Fibroblast of the conjunctiva (primary cell): ENCODE measurements at regions not wholly inside any gene's neighbourhood (a gene's known extent, or its start where the extent isn't known, plus 50 kb on each side); places are given as distances from the start of the nearest gene placed in this dataset.

Experiments
- DNase-seq: peaks from one replicate; pipeline ENCODE4 v3.0.0-alpha.2; 2010; ENCODE audit warnings: low read depth

DNA sequence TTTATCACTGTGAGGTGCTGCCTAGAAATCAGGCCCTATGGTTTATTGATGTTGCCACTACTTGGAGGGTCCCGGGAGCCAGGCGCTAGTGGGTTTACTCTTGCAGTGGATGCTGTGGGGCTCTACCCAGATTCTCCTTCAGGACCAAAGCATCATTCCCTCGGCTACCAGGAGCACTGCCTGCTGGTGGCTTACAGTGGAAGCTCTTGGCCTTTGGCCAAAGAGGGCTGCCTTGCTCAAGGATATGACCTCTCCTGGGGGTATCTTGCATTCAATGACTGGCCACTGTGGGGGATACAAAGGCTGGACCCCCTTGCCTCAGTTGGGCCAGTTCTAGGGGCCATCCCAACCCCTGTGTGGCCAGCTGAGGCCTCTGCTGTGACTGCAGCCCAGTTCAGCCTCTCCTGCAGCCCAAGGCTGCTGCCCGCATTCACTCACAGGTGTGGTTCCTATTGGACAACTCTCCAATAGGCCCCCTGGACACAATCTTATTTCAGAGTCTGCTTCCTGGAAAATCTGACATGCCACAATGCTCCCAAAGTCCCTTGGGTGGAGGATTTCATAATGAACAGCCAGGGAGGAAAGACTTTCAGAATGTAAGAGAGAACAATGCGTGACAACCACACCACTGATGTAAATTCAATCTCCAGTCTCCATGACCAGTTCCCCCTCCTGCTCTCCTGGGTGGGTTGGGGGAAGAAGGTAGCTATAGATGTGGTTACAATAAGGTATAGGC lies 196.3 kb downstream of the SNX10 start:
- DNase-seq, result no peak

DNA sequence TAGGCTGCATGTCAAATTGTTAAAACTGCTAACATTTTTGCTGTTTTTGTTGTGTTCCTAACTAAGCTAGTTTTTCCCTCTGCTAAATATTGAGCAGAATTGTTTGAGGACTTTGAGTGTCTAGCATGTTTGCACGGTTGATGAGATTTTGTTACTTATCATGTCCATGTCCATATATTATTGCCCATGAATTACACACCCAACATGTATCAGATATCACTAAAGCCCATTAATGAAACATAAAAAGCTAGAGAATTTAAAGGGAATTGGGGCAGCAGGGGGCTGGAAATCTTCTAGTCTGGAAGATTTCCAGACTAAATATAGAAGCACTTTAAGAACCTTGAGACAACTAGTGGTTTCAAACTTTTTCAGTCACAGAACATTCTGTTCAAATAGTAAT lies 197.7 kb downstream of the SNX10 start:
- DNase-seq, result no peak

DNA sequence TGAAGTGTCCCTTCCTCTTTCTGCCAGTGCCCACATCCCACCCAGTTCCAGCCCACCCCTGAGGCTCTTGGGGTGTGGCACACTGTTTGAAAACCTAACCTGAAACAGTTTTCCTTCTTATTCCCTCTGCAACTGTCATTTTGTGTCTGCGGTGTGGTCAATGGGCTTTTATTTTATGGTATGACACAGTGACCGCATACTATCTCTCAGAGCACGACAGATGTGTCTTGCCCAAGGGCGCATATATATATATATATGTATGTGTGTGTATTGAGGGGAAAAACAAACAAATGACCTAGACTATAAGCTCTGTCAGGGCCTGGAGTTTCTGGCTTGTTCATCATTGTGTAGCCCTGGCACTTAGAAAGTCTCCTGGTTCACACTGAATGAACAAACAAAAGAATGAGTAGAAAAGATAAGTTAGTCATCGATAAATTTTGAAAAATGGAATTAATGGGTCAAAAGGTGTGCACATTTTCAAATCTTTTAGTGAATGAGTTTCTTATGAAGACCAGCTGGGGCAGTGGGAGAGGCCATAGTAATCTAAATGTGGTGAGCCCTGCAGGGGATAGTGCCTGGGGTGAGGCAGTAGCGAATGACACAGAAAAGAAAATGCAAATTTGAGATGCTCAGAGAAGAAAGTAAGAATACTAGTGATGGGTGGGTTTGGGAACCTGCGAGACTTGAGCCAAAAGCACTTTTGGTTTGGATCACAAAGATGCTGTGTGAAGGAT lies 198.4 kb downstream of the SNX10 start:
- no peak for DNase-seq

DNA sequence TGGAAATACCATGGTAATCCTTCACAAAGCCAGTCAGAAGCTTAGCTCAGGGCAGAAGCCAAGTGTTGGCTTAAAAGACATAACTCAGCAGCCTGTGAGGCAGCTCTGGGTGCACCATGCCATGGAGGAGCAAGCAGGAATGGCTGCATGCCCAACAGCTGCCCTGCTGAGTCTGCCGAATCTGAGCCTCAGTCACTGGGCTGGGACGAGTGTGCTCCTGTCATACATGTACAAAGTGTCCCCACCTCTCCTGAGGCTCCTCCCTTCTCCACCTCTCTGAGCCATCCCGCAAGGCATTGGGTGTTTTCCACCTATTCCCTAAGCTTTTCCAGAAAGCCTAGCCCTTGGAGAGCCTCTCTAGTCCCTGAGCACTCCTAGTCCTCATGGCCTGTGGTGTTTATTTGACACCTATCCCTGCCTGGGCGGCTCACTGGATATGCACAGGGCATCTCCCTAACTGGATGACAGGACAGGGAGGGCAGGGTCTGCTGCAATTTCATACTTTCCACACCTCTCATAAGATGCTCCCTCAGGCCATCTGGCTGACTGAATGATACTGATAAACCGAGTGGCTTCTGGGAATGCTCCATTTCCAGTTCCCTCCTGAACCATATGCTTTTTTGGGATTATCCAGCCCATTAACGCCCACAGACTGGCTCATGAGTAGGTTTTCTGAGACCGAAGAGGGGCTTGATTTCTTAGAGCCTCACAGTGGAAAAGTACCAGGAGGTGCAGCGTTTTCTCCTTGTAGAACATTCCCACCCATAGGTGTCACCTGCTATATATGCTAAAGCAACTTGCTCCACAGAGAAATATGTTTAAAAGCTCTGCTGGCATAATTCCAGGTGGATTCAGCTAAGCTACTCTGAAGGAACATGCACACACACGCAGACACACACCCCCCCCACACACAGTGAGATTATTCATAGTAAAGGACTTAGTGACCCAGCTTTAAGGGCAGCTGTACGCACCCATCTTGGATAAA lies 199.3 kb downstream of the SNX10 start:
- DNase-seq, result no peak

DNA sequence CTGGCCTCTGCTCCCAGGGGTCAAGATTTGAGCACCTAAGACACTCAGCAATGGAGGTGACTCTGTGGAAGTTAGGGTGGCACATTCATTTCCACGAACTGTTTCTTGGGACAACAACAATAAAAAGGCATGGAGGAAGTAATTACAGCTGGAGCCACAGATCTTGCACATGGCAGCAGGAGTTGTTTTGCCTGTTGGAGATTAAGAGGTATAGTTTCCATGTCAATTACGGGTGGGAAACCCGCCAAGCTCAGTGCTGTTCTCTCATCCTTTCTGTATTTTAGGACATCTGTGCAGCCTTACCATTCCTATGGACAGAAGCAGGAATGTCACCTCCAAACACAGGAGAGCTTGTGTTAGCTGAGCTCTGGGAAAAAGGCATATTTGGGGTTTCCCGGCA lies 201.2 kb downstream of the SNX10 start:
- DNase-seq, result no peak

DNA sequence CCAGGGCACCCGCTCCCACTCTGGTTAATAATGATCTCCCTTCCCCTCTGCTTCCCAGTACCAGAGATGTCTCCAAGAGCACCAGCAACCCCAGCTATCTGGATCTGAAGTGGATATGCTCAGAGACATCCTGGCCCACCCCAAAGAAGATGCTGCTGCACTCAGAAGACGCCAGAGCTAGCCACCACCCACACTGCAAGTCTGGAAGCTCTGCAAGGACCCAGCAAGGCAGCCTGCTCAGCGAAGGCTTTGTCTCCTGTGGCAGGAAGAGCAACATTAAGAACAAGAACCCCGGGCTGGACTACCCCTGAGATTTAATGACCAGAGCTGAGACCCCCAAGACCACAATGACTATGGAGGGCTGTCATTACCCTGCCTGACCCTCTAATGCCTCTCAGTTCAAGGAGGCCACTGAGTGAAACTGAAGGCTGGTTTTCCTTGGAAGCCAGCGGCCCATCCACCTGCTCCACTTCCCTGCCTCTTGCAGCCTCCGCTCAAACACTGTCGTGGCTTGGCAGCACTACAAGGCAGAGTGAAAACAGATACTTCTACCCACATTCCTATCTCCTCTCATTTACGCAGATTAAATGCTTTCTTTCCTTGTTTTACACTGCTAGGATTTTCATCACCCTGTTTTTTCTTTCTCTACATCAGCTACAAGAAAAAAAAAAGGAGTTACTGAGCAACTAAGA lies 202.2 kb downstream of the SNX10 start:
- DNase-seq, result no peak

DNA sequence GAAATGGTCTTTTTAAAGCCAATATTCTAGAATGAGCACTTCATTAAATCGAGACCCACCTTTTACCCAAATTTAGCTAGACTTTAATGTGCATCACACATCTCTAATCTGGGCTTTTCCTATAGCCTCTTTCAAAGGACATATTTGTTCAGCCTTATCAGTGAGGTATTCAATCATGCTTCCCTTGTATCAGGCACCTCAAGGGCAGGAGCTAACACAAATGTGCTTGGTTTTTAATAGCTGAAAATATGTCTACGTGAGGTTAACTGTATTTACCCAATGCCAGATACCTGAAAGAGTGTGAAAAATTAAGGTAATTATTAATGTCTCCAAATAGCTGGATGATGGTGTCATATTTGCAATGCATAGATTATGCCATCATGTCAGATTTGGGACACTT lies 203.9 kb downstream of the SNX10 start:
- no peak for DNase-seq

DNA sequence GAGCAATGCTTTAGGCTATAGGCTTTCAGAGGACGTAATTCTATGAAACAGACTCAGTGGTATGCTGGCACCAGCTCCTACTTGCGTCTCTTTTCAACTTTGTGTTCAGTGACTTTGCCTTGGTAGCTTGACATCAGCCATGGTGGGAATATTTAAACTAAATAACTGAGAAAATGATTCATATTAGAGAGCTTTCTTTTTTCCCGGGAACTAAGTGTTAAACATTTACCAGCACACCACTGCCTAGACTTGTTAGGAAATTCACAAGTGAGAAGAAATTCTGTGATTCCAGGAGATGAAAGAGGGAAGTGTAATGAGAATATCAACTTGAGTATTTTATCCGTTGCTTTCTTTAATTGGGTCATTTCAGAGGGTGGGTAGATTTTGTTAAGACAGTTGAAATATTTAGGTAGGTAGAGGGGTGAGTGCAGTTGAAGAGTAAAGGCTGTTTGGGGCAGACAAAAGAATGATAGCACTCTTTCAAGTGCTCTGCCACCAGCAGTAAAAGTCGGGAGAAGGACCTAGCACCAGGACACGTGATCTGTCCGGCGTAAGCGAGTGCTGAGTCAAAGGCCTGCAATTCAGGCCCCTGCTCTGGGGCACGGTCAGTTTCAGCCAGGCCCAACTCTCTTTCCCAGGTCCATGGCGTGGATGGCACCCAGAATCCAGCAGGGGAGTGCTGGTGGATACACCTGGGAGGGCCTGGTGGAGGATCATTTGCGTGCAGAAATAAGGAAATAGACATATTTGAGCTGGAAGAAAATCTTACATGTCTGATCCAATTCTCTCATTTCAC lies 206.3 kb downstream of the SNX10 start:
- no peak for DNase-seq

DNA sequence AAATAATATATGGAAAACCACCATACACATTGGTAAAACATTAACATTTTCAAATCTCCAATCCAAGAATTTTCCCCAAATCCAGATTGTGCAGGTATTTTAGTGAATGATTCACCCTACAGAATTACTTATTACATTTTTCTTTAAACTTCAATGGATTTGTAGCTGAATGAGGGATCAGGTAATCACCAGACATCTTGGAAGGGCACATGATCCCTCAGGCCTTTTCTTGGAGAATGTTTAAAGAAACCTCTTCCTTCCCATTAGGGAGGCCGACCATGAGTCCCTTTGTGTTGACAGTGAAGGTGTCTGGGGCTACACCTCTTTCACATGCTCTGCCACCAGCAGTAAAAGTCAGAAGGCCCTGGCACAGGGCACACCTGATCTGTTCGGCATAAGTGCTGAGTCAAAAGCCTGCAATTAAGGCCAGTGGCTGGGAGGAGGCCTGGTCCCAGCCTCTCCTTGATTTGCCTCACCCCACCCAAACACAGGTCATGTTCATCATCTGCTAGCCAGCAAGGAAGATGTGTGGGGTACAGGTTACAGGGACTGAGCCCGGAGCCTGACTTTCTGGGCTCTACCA lies 207.7 kb downstream of the SNX10 start:
- DNase-seq, result no peak

DNA sequence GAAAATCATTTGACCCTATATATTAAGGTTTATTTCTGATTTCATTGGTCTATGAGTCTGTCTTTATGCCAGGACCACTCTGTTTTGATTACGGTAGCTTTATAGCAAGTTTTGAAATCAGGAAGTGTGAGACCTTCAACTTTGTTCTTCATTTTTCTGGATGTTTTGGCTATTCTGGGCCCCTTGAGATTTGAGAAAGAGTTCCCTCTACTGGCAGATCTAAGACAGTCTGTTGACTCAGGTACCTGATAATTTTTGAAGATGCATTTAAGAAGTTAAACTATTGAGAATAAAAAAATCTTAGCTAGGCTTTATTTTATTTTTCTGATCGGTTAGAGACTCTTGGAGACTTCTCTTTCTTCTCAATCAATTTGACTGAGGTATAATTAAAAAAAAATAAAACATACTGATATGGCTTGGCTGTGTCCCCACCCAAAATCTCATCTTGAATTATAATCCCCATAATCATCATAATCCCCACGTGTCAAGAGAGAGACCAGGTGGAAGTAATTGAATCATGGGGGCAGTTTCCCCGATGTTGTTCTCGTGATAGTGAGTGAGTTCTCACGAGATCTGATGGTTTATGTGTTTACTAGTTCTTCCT lies 209.2 kb downstream of the SNX10 start:
- DNase-seq, result no peak

DNA sequence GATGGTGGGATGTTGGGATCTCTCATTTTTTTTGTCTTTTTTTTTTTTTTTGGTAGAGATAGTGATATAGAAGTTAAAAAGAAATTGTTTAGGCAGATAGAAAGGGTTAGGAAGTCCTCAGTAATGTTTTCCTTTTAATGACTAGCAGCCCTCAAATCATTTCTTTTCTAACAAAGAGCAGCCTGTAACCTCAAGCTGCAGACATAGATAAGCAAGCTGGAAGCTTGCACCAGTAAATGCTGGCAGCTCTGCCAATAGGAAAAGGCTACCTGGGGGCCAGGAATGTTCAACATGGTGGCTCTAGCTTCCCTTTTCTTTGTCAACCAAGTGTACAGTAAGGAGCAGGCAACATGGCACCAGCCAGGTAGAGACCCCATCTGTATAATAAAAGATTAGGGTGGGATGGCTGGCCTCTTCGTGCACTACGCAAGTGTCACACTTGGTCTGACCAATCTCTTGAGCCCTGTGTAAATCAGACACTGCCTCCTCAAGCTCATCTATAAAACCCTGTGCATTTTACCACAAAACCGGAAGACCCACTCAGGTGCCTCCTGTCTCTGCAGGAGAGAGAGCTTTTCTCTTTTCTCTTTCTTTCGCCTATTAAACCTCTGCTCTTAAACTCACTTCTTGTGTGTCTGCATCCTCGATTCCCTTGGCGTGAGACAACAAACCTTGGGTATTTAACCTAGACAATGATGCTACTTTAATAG lies 212.9 kb downstream of the SNX10 start:
- DNase-seq, result no peak

DNA sequence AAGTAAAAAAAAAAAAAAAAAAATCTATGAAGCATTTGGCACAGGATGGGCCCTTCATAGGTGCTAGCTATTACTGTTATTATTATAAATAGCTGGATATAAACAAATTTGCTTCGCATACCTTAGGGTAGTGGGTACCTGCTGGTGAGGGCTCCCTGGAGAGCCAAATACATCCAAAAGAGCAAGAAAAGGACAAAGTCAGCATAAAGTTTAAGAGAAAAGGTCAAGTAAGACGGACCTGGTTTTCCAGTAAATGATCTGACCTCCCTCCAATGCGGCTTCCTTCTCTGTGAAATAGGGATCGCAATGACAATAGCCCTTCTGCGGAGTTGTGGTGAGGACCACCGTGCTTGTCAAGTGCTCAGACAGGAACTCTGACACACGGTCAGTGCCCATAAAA lies 214.5 kb downstream of the SNX10 start:
- no peak for DNase-seq

DNA sequence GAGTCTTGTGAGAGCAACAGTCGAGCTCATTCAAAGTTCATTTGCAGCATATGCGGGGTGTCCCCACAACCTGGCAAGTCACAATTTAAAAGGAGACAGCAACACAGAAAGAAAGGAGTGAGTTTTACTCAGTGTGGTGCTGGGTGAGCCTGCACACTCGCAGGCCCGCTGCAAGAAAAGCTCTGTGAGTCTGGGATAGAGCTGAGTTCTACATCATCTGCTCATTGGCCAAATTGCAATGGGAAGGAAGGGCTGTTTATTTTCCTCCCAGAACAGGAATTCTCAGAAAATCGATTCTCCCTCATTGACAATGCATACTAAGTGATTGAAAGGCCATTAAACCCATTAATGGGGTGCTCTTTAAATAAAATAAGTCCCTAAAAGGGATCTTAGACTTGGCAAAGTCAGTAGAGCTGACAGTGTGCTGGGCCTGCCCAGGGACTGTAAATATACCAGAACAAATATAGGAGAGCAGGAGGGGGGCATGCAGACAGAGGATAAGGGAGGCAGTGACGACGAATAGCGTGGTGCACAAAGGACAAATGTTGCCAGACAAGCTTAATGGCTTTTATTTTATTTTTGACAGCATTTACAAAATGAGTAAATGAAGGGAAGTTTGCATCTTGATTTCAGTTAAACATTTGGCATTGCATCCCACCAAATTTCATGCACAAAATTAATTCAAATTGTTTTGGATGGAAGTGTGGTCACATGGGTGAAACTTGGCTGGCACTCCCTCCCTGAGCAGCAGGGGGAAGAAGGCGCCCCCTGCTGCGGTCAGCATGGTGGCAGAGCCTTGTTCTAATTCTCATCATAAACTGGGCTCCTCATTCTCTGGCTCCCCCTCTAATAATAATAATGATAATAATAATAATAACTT lies 215.7 kb downstream of the SNX10 start:
- no peak for DNase-seq

DNA sequence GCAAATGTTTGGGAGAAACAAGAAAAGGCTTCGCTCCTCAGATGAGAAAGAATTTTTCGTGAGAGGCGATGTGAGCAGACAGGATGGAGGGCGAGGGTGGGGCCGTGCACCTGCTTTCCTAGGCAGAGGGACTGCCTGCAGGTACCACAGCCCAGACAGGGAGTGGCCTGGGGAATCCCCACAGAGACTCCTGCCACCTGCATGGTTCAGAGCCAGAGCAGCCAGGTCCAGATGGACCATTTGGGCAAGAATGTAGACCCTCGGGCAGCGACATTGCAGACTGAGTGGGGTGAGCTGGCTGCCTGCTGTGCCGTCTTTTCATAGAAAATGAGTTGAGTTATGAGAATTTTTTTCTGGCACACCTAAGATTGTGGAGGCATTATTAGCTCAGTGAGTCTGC lies 216.8 kb downstream of the SNX10 start:
- DNase-seq, result no peak

DNA sequence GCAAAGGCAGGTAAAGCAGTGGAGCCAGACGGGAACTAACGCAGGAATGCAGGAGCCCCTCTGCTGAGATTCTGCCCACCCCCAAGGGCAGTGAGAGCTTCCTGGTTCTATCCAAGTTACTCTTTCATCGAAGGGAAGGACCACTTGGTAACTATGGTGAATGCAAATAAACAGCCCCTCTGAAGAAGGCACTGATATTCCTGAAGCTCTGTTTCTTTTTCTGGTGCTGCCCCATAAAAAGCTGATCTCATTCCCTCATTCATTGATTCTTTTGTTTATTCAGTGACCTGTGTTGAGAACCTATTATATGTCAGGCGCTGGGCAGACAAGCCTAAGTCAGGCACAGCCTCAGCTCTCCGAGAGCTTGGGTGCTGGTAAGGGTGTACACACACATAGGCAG lies 217.3 kb downstream of the SNX10 start:
- no peak for DNase-seq

DNA sequence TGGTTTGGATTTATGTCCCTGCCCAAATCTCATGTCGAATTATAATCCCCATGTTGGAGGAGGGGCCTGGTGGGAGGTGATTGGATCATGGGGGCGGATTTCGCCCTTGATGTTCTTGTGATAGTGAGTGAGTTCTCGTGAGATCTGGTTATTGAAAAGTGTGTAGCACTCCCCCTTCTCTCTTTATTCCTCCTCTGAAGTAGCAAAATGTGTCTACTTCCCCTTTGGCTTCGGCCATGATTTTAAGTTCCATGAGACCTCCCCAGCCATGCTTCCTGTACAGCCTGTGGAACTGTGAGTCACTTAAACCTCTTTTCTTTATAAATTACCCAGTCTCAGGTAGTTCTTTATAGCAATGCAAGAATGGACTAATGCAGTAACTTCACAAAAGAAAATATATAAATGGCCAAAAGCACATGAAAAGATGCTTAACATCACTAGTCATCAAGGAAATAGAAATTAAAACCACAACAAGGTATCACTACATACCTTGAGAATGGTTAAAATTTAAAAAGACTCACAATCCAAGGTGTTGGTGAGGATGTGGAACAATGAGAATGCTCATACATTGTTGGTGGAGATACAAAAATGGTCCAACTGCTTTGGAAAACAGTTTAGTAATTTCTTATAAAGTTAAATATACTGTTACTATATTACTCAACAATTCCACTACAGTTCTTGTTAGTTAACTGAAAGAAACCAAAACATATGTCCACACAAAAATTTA lies 218.7 kb downstream of the SNX10 start:
- no peak for DNase-seq

DNA sequence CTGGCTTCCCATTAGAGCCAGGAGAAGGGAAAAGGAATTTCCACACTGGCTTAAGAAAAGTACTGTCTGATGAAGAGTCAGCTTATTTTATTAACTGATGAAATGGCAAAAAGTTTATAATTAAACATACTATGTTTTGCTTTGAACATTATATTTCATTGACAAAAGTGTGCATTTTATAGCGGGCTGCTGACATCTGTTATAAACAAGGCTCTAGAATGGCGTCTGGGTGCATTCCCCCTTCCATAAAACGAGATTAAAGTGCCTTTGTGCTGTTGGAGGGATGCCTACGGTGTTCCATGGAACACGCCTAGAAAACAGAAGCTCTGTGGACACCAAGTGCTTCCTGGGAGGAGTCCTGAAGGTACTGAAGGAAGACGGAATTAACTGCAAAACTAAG lies 220.2 kb downstream of the SNX10 start:
- DNase-seq, result no peak

DNA sequence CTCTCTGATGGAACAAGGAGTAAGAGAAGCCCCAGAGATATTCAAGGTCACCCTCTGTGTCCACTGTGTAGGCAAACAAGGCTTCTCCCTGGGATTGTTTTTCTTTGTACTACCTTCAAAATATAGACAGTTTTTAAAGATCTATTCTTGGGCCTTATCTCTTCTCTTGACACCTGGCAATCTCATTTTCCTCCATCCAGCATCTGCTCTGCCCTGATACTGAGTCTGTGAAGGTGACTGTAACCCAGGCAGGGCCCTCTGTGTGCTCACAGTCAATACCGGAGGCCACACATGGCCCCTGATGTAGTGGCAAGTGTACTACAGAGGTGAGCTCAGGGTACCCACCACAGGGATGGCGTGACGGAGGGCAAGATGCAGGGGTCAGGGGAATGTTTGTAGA lies 221.1 kb downstream of the SNX10 start:
- DNase-seq, result no peak
